Cerebellar nuclear complex (tissue), 1 donor: ENCODE measurements at regions not wholly inside any gene's neighbourhood (a gene's known extent, or its start where the extent isn't known, plus 50 kb on each side); places are given as distances from the start of the nearest gene placed in this dataset.

Experiments used
- DNase-seq, 2 experiments: peaks; one replicate each; lab custom pipeline; 2025; lab: John Stamatoyannopoulos, UW

DNA sequence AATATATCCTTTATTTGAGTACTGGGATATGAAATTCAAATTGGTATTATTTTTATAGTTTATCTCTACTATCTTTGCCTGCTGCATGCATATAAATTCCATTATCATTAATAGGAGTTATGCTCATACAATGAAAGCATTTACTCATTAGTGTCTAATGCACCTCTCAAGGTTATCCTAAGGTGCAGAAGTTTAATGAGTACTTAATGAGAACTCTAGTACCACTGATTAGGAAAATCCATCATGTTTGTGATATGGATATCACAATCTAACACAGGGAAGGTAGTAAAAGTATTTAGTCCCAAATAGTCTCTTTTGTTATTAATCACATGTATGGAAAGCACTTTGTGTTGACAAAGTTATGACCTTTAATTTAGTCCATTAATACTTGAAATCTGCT lies 77.2 kb upstream of the SLC10A2 start:
- DNase-seq: no peak

GRCh38 chr13:103142151-103142550 lies 75.9 kb upstream of the SLC10A2 start:
- DNase-seq: no peak

- DNase-seq: no peak
These were observed 73.9 kb upstream of the SLC10A2 start for GRCh38 chr13:103140001-103140671.

- DNase-seq: no peak
These were observed 68.1 kb upstream of the SLC10A2 start for GRCh38 chr13:103134271-103134670.

- DNase-seq: no peak
These were observed 67.3 kb upstream of the SLC10A2 start for GRCh38 chr13:103133556-103133955.

GRCh38 chr13:103130681-103131210 lies 64.5 kb upstream of the SLC10A2 start:
- no peak for DNase-seq

DNA sequence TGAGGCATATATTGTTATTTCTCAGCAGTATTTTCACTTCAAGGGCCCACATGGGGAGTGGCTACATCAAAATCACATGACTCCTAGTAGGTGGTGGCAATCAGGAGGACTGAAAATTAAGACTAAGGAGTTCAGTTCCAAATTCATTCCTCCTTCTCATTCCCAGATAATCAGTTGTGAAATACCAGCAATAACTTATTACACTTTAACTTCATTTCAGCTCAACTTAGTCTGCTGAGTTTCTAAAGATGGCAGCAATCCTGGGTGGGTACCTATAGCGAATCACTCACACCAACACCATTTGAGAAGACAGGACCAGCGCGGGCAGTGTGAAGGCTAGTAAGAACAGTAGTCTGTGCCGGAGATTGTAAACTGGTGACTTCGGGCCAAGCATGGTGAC lies 63.9 kb upstream of the SLC10A2 start:
- no peak for DNase-seq
